Activated naive CD4-positive, alpha-beta T cell treated with anti-CD3 and anti-CD28 coated beads, Interleukin-2, amount 50 U/mL, for 24 hours (primary cell): ENCODE measurements at regions not wholly inside any gene's neighbourhood (a gene's known extent, or its start where the extent isn't known, plus 50 kb on each side); places are given as distances from the start of the nearest gene placed in this dataset.

ENCODE experiments used
- H3K27ac Mint-ChIP-seq: one replicate; pipeline ENCODE4 v1.8.0; 2021; ENCODE audit warnings: mild to moderate bottlenecking, mixed read lengths
- H3K27me3 Mint-ChIP-seq: one replicate; pipeline ENCODE4 v1.8.0; 2021; ENCODE audit warnings: mixed read lengths
- H3K36me3 Mint-ChIP-seq: one replicate; pipeline ENCODE4 v1.8.0; 2021; ENCODE audit warnings: mixed read lengths
- H3K4me1 Mint-ChIP-seq: one replicate; pipeline ENCODE4 v1.8.0; 2021; ENCODE audit warnings: mixed read lengths
- H3K4me3 Mint-ChIP-seq: one replicate; pipeline ENCODE4 v1.8.0; 2021; ENCODE audit warnings: mild to moderate bottlenecking, mixed read lengths
- H3K9me3 Mint-ChIP-seq: one replicate; pipeline ENCODE4 v1.8.0; 2021; ENCODE audit warnings: mixed read lengths

DNA sequence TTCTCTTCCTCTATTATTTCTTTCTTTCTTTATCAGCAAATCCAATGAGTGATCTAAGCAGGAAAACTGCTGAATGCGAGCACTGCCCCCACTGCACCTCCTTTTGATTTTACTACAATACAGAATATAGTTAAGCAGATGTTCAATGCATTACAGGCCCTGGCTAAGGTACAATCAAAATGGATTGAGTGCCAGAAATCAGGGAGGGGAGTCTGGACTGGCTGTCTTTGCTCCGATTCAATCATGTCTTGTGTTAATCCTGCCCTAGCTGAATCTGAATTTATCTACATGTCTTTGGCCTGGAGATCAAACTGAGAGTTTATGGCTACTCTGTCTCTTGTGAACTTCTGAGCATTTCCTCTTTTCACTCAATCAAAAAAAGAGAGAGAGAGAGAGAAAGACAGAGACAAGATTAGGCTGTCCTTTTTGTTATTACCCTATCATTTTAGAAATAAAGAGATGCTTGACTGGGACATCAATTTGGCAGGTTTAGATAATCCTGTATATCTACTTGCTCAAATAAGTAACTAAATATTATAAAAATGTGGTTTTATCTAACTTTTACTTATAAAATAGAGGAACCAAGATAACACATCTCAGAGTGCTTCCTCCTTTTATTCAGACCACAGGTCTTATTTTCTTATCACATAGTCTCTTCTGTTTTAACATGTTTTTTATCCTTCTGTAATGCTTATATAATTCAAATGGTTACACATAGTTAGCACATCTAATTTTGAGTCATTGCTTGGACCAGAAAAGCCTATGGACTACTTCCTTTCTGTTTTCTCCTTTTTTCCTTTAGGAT, 656.2 kb downstream of the KCNJ2 start:
- Mint-ChIP-seq H3K4me3 (no peak overlapping the region), H3K9me3 (peaks cover 10% of the 10 kb centered on the region), H3K27me3 (no peaks in the 10 kb centered on the region), H3K36me3 (no peaks in the 10 kb centered on the region), H3K4me1 (no peaks in the 10 kb centered on the region), H3K27ac (no peak overlapping the region)

GRCh38 chr17:70829876-70830275, 660.5 kb downstream of the KCNJ2 start:
- H3K27ac Mint-ChIP-seq: no peak overlapping the region
- no peaks in the 10 kb centered on the region for H3K27me3 Mint-ChIP-seq
- H3K4me3 Mint-ChIP-seq: no peak overlapping the region
- no peaks in the 10 kb centered on the region for H3K36me3 Mint-ChIP-seq
- H3K9me3 Mint-ChIP-seq: peaks cover 3% of the 10 kb centered on the region
- H3K4me1 Mint-ChIP-seq: no peaks in the 10 kb centered on the region

GRCh38 chr17:70834039-70834438, 664.7 kb downstream of the KCNJ2 start:
- H3K4me3 Mint-ChIP-seq: no peak overlapping the region
- H3K9me3 Mint-ChIP-seq: peaks cover 3% of the 10 kb centered on the region
- no peak overlapping the region for H3K27ac Mint-ChIP-seq
- H3K27me3 Mint-ChIP-seq: no peaks in the 10 kb centered on the region
- H3K4me1 Mint-ChIP-seq: no peaks in the 10 kb centered on the region
- H3K36me3 Mint-ChIP-seq: no peaks in the 10 kb centered on the region

- no peaks in the 10 kb centered on the region for H3K9me3 Mint-ChIP-seq
- H3K27ac Mint-ChIP-seq: no peak overlapping the region
- H3K4me1 Mint-ChIP-seq: no peaks in the 10 kb centered on the region
- no peaks in the 10 kb centered on the region for H3K36me3 Mint-ChIP-seq
- no peak overlapping the region for H3K4me3 Mint-ChIP-seq
- H3K27me3 Mint-ChIP-seq: no peaks in the 10 kb centered on the region
Observed at GRCh38 chr17:70848785-70849184, 679.5 kb downstream of the KCNJ2 start.

GRCh38 chr17:70855401-70856054, 686.2 kb downstream of the KCNJ2 start:
- Mint-ChIP-seq H3K27me3 (no peaks in the 10 kb centered on the region), H3K4me1 (no peaks in the 10 kb centered on the region), H3K4me3 (no peak overlapping the region), H3K27ac (no peak overlapping the region), H3K36me3 (no peaks in the 10 kb centered on the region), H3K9me3 (no peaks in the 10 kb centered on the region)

DNA sequence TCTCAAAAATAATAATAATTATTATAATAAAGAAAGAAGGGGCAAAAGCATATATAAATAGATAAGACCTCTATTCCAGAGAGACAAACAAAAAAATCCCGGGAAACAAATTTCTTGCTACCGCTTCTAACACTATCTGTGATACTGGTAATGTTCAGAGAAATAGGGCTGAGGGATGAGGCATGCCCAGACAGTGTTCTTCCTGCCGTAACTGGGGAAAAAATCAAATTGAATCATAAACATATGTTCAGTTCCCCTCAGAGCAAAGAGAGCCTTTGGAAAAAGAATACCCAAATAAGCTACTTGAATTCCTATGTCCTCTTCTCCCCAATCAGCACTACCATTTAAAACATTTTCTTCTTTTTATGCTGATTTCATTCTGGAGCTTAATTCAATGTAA, 688.0 kb downstream of the KCNJ2 start:
- H3K4me3 Mint-ChIP-seq: no peak overlapping the region

DNA sequence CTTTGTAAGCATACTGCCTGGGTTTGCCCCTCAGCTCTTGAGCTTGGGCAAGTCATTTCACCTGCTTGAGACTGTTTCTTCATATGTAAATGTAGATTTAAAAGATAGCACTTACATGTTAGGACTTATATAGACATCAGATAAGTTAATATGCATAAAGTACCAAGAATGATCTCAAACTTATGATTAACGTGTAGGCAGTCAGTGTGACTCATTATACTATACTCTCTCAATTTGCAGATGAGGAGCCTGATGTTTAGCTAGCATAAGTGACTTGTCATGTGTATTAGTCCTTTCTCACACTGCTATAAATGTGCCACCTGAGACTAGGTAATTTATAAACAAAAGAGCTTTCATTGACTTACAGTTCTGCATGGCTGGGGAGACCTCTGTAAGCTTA, 690.5 kb downstream of the KCNJ2 start:
- H3K27ac Mint-ChIP-seq: no peak overlapping the region
- peaks cover 2% of the 10 kb centered on the region for H3K27me3 Mint-ChIP-seq
- peaks cover 5% of the 10 kb centered on the region for H3K9me3 Mint-ChIP-seq

More for the DNA sequence above, 688.0 kb downstream of the KCNJ2 start:
- no peaks in the 10 kb centered on the region for H3K4me1 Mint-ChIP-seq
- no peaks in the 10 kb centered on the region for H3K36me3 Mint-ChIP-seq
- H3K27ac Mint-ChIP-seq: no peak overlapping the region
- no peaks in the 10 kb centered on the region for H3K9me3 Mint-ChIP-seq
- H3K27me3 Mint-ChIP-seq: no peaks in the 10 kb centered on the region

DNA sequence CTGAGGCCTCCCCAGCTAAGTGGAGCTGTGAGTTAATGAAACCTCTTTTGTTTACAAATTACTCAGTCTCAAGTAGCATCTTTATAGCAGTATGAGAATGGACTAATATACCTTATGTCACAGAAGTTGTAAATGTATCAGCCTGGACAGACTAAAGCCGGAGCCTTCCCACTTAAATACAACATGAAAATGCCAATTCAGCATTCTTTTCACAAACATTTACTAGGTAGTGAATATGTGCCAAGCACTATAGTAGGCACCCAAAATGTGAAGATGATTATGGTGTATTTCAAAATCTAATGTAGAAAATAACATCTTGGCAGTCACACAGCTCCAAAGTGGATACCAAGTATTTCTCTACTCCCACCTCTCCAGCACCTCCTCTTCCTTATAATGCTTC, 693.0 kb downstream of the KCNJ2 start:
- peaks cover 5% of the 10 kb centered on the region for H3K9me3 Mint-ChIP-seq
- H3K4me3 Mint-ChIP-seq: no peak overlapping the region
- no peaks in the 10 kb centered on the region for H3K36me3 Mint-ChIP-seq
- peaks cover 2% of the 10 kb centered on the region for H3K27me3 Mint-ChIP-seq
- no peaks in the 10 kb centered on the region for H3K4me1 Mint-ChIP-seq
- H3K27ac Mint-ChIP-seq: no peak overlapping the region

More for the DNA sequence above, 690.5 kb downstream of the KCNJ2 start:
- Mint-ChIP-seq H3K4me3 (no peak overlapping the region), H3K36me3 (no peaks in the 10 kb centered on the region), H3K4me1 (no peaks in the 10 kb centered on the region)

DNA sequence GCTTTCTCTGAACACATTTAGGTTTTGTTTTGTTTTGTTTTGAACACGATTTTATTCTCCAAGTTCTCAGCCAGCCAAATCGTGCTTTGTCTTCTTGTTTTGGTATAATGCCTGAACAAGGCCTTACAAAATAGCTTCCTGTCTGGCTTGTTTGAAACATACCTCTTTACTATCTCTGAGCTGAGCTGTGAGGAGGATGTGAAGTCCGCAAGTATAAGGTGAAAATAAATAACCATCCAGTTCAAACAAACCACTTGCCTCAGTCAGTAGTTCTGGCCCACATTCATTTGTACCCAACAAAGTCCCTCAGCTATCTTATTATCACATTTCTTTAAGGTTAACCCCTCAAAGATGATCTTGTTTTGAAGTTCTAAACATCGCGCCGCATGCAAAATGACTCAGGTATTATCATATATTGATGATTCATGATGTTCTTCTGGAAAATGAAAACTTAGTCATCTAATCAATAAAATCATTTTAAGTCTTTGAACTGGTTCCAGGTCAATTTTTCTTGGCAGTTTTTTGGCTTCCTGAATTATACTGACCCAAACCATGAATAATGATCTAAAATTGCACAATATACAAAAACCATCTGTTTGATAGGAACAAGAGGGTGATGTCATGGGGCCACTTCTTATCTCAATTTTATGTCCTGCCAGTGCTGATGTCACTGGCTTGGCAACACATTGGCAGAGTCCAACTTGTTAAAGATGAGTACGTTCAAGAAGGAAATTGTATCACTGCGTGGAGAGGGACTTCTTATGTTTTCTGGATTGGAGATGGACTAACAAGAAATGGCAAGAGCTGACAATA, 694.3 kb downstream of the KCNJ2 start:
- no peak overlapping the region for H3K4me3 Mint-ChIP-seq
- H3K4me1 Mint-ChIP-seq: no peaks in the 10 kb centered on the region
- H3K27ac Mint-ChIP-seq: no peak overlapping the region
- no peaks in the 10 kb centered on the region for H3K36me3 Mint-ChIP-seq
- peaks cover 2% of the 10 kb centered on the region for H3K27me3 Mint-ChIP-seq
- peaks cover 5% of the 10 kb centered on the region for H3K9me3 Mint-ChIP-seq

DNA sequence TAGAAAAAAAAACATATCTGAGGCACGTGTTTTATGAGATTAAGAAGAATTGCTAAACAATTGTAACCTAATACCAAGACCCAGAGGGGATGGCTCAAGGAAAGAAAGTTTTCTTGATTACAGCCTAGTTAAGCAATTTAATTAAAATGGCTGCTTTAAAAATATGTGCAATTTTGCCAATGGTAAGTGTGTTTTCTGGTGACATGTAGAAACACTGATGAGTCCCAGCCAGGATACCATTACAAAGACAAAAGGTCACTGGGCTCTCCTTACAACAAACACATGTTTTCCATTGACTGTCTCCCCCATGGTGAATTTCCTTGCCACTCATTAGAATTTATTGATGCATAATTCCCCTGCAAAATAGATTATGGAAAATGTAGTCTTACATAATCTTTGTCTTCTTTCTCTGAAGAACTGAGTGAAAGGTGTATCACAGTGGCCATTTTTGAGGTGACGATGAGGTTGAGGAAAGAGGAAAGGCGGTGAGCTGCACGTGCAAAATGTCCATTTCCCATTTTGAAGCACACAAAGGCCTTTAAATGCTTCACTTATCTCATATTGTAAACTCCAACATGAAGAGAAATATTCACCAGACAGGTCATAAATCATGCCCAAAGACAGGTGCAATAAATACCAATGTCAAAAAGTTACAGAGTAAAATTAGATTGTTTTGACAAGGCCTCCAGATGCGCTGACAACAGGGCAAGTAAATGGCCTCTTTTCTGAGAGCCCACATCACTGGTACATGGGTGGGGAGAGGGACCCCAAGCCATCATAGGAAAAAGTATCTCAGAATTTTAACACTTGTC, 696.9 kb downstream of the KCNJ2 start:
- Mint-ChIP-seq H3K4me3 (no peak overlapping the region), H3K36me3 (no peaks in the 10 kb centered on the region), H3K27ac (no peak overlapping the region), H3K9me3 (peaks cover 5% of the 10 kb centered on the region), H3K27me3 (peaks cover 2% of the 10 kb centered on the region), H3K4me1 (no peaks in the 10 kb centered on the region)

- H3K4me3 Mint-ChIP-seq: no peak overlapping the region
- peaks cover 2% of the 10 kb centered on the region for H3K27me3 Mint-ChIP-seq
- no peaks in the 10 kb centered on the region for H3K4me1 Mint-ChIP-seq
- peaks cover 5% of the 10 kb centered on the region for H3K9me3 Mint-ChIP-seq
- no peak overlapping the region for H3K27ac Mint-ChIP-seq
- no peaks in the 10 kb centered on the region for H3K36me3 Mint-ChIP-seq
Observed at GRCh38 chr17:70868149-70868548, 698.8 kb downstream of the KCNJ2 start.

GRCh38 chr17:70869402-70870085, 700.2 kb downstream of the KCNJ2 start:
- Mint-ChIP-seq H3K36me3 (no peaks in the 10 kb centered on the region), H3K4me3 (no peak overlapping the region), H3K27me3 (peaks cover under 1% of the 10 kb centered on the region), H3K9me3 (peaks cover under 1% of the 10 kb centered on the region), H3K27ac (no peak overlapping the region), H3K4me1 (no peaks in the 10 kb centered on the region)

DNA sequence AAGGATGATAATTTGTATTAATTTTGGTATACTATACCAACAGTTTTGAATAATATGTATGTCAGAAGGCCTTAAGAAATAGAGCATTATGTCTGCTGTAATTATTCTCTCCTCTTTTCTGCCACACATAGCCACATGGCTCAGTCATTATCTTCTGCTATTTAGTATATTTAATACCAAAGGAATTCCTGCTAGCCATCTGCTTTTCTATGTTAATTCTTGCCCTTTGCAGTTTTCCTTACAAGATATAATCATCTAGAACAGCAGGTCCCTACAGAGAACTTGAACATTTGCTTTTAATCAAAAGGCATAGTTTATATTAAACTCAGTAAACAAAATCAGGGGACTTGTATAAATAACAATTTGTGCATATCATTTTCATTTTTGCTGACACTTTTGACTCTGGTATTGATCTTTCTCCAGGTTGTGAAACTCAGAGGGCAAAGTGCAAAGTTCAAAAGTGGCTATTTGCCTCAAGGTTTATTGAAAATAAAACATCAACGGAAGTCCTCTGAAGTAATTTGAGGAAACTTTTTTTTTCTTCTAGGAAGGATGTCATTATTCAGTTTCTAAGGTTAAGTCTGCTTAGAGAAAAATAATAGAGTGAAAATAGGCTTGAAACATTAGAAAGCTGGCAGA, 702.0 kb downstream of the KCNJ2 start:
- no peak overlapping the region for H3K4me3 Mint-ChIP-seq
- H3K36me3 Mint-ChIP-seq: no peaks in the 10 kb centered on the region
- no peaks in the 10 kb centered on the region for H3K27me3 Mint-ChIP-seq
- no peaks in the 10 kb centered on the region for H3K9me3 Mint-ChIP-seq
- H3K27ac Mint-ChIP-seq: no peak overlapping the region
- H3K4me1 Mint-ChIP-seq: no peaks in the 10 kb centered on the region

DNA sequence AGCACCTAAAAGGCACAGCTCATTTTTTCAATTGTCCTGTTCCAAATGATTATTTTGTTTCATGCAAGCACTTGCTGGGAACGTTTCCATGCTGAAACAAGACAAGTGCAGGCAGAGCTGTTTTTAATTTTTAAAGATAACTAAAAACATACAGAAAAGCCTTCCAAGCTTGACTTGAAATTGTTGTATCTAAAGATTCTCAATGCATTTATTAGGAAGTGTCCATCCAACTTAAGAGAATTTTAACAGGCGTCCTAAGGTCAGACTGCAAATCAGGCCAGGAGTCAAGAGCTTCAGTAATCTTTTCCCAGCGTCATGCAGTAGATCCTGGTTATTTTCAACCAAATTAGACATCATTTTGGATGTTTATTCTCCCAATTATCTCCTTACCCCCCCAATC, 702.8 kb downstream of the KCNJ2 start:
- no peaks in the 10 kb centered on the region for H3K27me3 Mint-ChIP-seq
- H3K27ac Mint-ChIP-seq: no peak overlapping the region
- no peak overlapping the region for H3K4me3 Mint-ChIP-seq
- no peaks in the 10 kb centered on the region for H3K9me3 Mint-ChIP-seq
- no peaks in the 10 kb centered on the region for H3K4me1 Mint-ChIP-seq
- no peaks in the 10 kb centered on the region for H3K36me3 Mint-ChIP-seq
